Endothelial cell (in vitro differentiated cells): ENCODE measurements at regions not wholly inside any gene's neighbourhood (a gene's known extent, or its start where the extent isn't known, plus 50 kb on each side); places are given as distances from the start of the nearest gene placed in this dataset.

Experiments
- DNase-seq: peaks from one replicate; pipeline ENCODE4 v3.0.0; 2021; ENCODE audit warnings: low spot score
- H3K27ac Mint-ChIP-seq: one replicate; pipeline ENCODE4 v1.8.0; 2021; ENCODE audit warnings: mixed read lengths, inconsistent platforms; ENCODE audit not compliant: unreplicated experiment
- H3K27me3 Mint-ChIP-seq: one replicate; pipeline ENCODE4 v1.8.0; 2021; ENCODE audit warnings: mild to moderate bottlenecking, moderate library complexity, mixed read lengths, inconsistent platforms; ENCODE audit not compliant: unreplicated experiment
- H3K36me3 Mint-ChIP-seq: one replicate; pipeline ENCODE4 v1.8.0; 2021; ENCODE audit warnings: mild to moderate bottlenecking, low read depth, mixed read lengths, inconsistent platforms; ENCODE audit not compliant: unreplicated experiment
- H3K4me1 Mint-ChIP-seq: one replicate; pipeline ENCODE4 v1.8.0; 2021; ENCODE audit warnings: mild to moderate bottlenecking, mixed read lengths, inconsistent platforms; ENCODE audit not compliant: unreplicated experiment
- H3K4me3 Mint-ChIP-seq: one replicate; pipeline ENCODE4 v1.8.0; 2021; ENCODE audit warnings: mild to moderate bottlenecking, mixed read lengths, inconsistent platforms; ENCODE audit not compliant: unreplicated experiment
- H3K9me3 Mint-ChIP-seq: one replicate; pipeline ENCODE4 v1.8.0; 2021; ENCODE audit warnings: mixed read lengths, inconsistent platforms; ENCODE audit not compliant: unreplicated experiment
- CTCF ChIP-seq: fragments of 200-600 bp; sonication (generic); IDR thresholded peaks from one replicate; pipeline ENCODE4 v1.5.0; 2021; ENCODE audit warnings: antibody characterized with exemption; ENCODE audit not compliant: unreplicated experiment

GRCh38 chr2:208643145-208643544 is 236.6 kb downstream of the PTH2R start:
- no peak overlapping the region for H3K4me3 Mint-ChIP-seq
- no peak for TF ChIP-seq CTCF
- H3K4me1 Mint-ChIP-seq, result peaks cover 1% of the 10 kb centered on the region
- H3K27me3 Mint-ChIP-seq, result no peaks in the 10 kb centered on the region
- no peak for DNase-seq
- no peak overlapping the region for H3K27ac Mint-ChIP-seq
- no peaks in the 10 kb centered on the region for H3K36me3 Mint-ChIP-seq
- H3K9me3 Mint-ChIP-seq, result no peaks in the 10 kb centered on the region

DNA sequence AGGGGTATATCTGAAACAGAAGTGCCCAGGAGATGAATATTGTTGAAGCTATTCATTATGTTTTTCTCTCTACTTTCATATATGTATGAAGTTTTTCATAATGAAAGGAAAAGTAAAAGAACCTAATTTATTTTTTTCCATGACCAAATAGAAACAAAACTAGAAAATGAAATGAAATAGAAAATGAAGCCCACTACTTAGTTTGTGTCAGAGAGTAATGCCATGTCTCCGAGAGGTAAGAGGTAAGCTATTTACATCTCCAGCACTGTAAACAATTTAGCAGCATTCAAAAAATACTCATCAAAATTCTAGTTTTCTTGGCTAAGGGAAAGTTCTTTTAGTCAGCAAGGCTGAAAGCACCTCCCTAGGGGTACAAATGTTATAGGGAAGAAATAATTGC is 238.6 kb downstream of the PTH2R start:
- Mint-ChIP-seq H3K27ac (no peak overlapping the region), H3K4me3 (no peak overlapping the region), H3K27me3 (no peaks in the 10 kb centered on the region), H3K36me3 (no peaks in the 10 kb centered on the region), H3K4me1 (no peaks in the 10 kb centered on the region), H3K9me3 (no peaks in the 10 kb centered on the region)
- no peak for DNase-seq
- no peak for TF ChIP-seq CTCF

GRCh38 chr2:208648368-208648767 is 241.8 kb downstream of the PTH2R start:
- Mint-ChIP-seq H3K9me3 (no peaks in the 10 kb centered on the region), H3K36me3 (no peaks in the 10 kb centered on the region), H3K4me3 (no peak overlapping the region), H3K27ac (no peak overlapping the region), H3K4me1 (no peaks in the 10 kb centered on the region), H3K27me3 (no peaks in the 10 kb centered on the region)
- no peak for DNase-seq
- TF ChIP-seq CTCF, result no peak

GRCh38 chr2:208653383-208653782 is 246.8 kb downstream of the PTH2R start:
- Mint-ChIP-seq H3K4me3 (no peak overlapping the region), H3K27me3 (no peaks in the 10 kb centered on the region), H3K27ac (no peak overlapping the region), H3K9me3 (no peaks in the 10 kb centered on the region), H3K36me3 (no peaks in the 10 kb centered on the region), H3K4me1 (no peaks in the 10 kb centered on the region)
- no peak for DNase-seq
- TF ChIP-seq CTCF, result no peak

- Mint-ChIP-seq H3K9me3 (no peaks in the 10 kb centered on the region), H3K27ac (no peak overlapping the region)
- no peak for TF ChIP-seq CTCF
These were observed 247.5 kb downstream of the PTH2R start for GRCh38 chr2:208654056-208654455.

More at GRCh38 chr2:208654056-208654455, 247.5 kb downstream of the PTH2R start:
- no peak for DNase-seq
- no peaks in the 10 kb centered on the region for H3K4me1 Mint-ChIP-seq
- H3K4me3 Mint-ChIP-seq, result no peak overlapping the region
- H3K36me3 Mint-ChIP-seq, result no peaks in the 10 kb centered on the region
- H3K27me3 Mint-ChIP-seq, result no peaks in the 10 kb centered on the region
